HG03378 (cell line): ENCODE measurements at regions not wholly inside any gene's neighbourhood (a gene's known extent, or its start where the extent isn't known, plus 50 kb on each side); places are given as distances from the start of the nearest gene placed in this dataset.

Source experiments
- ATAC-seq: cut with Tn5 transposase; IDR thresholded peaks from one replicate; pipeline ENCODE4 v1.9.1; 2021; ENCODE audit warnings: mild to moderate bottlenecking, moderate library complexity; ENCODE audit not compliant: unreplicated experiment

DNA sequence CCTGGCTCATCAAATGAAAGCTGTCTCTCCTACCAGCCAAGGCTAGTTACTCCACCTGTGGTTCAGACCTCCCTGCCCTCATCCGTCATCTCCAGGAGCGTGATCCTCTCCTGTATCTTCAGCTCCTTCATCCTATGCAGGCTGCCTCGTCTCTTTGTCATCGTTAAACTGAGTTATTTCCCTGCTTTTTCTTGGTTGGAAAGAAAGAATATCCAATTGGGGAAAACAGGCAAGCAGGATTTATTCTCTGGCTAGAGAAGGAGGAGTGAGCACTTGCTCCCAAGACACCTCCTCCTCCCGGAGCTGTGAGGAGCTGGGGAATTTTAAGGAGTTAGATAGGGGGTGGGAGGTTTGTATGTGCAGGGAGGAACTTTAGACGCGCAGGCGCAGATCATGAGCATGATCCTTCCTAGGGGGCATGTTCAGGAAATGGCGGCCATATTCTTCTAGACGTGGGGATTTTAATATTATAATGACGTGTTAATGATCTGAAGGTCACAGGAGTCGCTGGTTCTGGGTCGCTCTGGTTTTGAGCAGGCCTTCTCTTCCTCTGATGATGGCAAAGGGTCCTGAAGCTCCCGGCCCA lies 156.4 kb upstream of the KL start:
- ATAC-seq = no peak

DNA sequence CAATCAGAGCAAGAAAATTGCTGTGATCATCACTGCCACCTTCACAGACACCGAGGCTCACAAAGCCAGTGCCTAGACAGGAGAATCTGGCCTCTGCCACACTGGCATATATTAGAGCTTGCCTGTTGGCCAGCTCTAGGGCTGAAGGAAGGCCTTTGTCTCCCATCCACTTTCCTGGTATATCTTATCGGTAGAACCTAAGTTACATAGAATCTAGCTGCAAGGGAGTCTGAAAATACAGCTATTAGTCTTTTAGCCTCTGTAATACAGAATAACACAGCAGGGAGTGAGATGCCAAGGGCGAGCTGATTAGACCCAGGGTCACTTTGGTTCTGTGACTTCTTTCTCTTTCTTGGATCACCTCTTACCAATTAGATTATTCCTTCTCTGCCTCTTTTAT lies 154.9 kb upstream of the KL start:
- ATAC-seq = no peak

DNA sequence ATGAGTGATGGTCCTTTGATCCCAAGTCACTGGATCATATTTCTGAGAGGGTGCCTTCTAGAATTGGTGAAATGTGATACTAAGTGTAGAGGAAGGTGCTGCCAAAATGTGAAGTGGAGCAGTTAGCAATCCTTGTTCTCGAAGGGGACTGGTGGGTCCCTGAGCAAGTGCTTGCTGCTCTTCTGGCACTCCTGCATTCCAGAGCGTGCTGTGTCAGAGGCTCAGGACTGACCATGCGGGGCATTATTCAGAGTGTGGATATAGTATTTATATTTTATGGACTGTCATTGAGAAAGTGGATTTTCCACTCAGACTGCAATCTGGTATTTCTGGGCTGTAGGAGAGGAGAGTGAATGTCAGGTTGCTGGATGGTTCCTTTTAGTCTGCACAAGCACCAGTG lies 152.6 kb upstream of the KL start:
- no peak for ATAC-seq

DNA sequence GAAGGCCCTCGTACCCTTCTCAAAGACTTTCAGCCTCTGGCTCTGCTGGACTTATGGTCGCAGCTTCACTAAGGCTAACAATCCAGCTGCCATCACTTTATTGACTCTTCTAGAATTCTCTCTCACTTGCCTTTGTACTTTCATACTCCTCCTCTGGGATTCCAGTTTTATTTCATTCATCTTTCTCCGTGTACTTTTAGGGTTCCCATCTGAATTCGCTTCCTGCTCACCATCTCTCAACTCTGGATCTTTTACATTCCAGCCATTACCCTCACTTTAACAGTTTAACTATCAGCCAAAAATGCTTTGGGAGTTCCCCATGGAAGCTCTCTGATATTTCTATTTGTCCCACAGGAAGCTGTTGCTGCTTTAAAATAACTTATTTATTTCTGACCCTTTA lies 149.3 kb upstream of the KL start:
- ATAC-seq = no peak

DNA sequence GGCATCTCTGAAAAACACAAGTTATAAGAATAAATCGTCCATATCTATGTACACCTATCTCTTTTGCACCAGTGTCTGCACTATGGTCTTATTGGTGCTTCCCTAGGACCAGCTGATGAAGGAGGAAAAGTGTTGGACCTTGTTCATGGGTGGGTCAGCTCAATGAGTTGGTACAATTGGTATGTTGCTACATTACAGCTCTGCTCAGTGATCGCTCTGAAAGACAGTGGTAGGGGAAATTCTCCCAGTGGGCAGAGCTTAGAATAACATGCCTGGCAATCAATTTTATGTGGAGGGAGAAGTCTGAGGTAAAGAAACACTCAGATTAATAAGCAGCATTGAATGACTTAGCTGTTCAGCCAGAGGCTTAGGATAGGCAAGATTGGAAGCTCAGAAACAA lies 138.7 kb upstream of the KL start:
- ATAC-seq = no peak

DNA sequence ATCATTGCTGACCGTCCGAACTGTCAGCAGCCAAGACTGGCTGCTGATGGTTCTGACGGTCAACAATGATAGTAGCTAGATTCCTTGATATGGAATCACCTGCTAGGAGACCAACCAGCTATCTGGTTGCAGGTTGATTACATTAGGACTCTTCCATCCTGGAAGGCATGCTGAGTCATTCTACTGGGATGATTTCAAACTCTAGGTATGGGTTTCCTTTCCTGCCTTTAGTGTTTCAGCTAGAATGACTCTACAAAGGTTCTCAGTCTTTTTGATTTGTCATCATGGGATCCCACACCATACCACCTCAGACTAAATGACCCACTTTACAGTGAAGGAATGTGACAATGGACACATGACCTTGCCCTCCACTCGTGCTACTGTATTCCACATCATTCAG lies 138.1 kb upstream of the KL start:
- no peak for ATAC-seq

DNA sequence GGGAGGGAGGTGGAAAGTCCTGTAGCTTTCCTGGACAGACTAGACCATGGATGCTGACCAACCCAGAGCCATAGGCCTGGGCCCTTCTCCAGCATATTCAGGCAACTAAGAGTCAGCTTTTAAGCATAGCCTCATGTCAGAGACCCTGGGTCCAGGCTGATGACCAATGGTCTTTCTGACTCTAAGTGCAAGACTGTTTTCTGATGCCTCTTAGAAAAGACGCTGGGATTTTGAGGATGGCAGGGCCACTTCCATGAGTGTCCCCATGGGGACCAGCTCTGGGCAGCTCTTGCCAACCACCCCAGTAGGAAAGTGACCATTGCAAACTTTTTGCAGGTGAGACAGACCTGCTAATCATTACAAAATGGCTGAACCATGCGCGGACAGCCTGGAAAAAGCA lies 135.6 kb upstream of the KL start:
- ATAC-seq = no peak

DNA sequence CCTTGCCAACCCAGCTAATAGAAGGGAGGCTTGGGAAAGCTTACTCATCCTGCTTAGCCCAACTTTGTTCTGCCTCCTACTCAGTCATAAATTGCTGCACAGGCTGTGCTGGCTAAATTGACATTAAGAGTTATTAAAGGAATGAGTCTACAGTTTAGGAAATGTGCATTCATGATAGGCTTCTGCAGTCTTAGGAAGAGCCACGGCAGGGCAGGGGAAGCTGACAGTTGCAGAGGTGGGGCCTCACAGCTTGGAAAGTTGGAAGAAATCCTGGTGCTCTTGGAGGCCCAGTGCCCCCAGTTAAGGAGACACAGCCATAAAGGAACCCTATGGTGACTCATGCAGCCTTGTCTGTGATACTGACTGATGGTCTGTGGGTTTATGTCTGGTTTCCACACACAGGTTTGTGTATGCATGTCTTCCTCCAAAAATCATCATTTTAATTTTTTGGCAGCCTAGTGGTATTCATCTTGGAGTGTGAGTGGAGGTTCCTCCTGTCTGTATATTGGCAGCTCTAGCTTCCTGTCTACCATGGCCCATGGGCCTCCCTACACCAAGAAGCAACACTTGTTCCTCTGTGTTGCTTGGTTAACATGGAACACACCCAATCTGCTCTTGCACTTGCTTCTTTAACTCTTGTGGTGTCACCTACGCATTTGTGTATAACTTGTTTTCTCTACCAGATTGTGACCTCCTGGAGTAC lies 135.0 kb upstream of the KL start:
- no peak for ATAC-seq

DNA sequence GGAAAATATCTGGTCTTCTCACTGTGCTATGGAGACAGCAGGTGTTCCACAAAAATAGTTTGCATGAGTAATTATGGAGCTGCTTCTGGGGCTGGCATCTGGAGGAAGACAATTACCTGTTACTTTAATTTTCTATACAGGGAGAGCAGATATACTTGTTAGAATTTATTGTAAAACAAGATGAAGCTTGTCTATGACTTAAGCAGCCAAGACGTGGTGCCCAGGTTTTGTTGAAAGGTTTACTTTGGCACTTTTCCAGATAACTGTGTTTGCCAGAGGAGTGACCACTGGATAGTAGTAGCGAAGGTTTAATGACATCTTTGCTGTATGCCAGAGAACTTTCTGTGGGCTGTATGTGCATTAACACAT lies 134.5 kb upstream of the KL start:
- no peak for ATAC-seq

DNA sequence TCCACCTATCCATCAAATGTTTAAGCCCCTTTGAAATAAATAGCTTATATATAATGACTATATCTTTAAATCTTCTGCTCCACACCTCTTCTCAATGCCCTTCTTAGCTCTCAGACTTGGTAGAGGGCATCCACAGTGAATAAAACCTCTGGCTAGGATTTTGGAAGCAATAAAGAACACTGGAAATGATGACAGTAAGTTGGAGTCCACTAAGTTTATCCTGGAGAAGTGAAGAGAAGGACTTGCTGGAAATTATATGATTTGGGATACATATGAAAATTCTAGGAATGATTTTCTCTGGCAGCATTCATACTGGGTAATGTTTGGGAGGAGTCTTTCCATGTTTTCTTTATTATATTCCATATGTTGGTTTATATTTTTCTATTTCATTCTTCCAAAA lies 133.5 kb upstream of the KL start:
- no peak for ATAC-seq

DNA sequence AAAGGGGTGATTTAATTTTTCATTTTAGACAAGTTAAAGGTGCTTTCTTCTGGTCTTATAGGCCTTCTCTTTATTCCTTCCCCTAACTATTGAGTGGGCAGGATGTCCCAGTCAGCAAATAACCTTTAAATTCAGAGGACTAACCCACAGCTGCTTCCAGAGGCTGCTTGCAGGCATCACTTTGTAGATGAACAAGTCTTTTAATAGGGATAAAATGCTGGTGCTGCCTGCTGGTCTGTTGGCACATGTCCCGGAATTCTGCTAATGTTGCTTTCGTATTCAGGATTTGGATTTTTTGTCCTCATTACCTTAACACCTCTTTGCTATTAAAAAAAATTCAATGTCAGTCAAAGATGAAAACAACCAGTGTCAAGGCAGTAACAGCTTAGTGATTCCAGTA lies 132.7 kb upstream of the KL start:
- no peak for ATAC-seq

DNA sequence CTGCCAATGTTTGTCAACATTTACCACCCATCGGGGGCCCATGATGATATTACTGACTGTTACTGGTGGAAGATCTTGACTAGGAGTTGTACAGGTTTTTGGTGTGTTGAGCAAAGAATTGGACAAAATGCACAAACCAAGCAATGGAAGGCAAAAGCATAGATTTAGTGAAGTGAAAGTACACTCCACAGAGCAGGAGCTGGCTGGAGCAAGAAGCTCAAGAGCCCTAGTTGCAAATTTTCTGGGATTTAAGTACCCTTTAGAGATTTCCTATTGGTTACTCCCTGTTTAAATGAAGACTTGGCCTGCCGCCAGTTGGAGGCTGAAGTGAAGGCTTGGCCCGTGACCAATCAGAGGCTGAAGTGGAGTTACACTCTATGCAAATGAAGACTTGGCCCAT lies 128.6 kb upstream of the KL start:
- ATAC-seq = no peak

DNA sequence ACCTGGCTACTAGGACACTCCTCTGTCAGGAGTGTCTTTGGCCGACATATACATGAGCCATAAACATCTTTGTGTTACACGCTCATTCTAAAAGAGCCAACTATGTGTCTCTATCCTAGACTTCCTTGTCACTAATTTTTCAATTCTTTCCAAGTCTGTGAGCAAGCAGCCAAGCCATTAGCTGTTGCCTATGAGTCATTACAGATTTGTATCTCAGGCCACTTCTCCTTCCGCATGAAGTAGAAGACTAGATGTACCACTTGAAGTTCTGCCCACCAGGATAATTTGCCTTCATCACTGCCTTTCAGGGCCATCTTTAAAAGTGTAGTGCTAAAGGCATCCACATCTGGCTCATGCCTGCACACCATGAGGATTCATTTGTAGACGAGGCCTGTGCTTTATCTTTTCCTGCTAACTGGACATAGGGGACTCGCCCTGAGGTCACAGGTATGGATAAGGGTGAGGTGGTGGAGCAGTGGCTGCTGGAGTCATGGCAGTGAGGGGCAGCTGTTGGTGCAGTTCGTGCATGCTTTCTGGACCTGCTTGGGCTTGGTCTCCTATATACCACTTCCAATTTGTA lies 126.1 kb upstream of the KL start:
- no peak for ATAC-seq

DNA sequence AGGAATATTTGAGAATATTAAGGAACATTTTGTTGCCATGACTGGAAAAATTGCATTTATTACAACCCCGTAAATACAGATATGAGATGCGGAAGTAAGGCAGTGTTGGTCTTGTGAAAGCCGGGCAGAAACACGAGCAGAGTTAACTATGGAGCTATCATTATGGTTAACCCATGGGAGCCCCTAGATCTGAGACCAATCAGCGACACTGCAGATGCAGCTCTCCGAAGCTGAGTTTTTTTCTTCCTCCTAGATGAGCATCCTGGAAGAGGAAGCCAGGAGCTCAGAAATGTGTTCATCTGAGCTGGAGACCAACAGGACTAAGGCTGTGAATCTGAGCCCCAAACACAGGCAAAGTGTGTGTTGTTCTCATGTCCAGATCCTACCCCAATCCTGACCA lies 123.0 kb upstream of the KL start:
- ATAC-seq = no peak

DNA sequence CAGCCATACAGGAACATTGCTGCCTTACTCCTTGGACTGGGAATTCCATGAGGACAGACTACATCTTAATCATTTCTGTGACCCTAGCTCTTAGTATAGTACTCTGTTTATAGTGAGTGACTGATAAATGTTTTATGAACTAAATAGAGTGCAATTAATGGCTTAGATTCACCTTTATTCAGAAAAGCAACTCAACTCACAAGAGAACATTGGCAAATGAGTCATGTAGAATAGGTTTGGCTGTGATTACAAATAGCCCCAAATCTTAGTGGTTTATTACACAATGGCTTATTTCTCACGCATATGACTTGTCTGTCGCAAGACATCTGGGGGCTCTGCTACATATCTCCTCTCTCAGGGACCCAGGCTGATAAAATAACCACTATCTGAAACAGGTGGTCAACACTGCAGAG lies 121.6 kb upstream of the KL start:
- no peak for ATAC-seq

DNA sequence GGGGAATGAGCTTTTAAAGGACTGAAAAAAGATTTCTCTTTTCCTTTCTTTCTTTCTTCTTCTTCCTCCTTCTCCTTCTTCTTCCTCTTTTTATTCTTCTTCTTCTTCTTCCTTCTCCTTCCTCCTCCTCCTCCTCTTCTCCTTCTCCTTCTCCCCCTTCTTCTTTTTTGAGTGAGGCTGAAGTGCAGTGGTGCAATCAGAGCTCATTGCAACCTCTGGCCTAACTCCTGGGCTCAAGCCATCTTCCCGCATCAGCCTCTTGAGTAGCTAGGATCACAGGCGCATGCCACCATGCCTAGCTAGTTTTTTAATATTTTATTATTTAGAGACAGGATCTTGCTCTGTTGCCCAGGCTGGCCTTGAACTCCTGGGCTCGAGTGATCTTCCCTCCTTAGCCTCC lies 120.9 kb upstream of the KL start:
- ATAC-seq = no peak

DNA sequence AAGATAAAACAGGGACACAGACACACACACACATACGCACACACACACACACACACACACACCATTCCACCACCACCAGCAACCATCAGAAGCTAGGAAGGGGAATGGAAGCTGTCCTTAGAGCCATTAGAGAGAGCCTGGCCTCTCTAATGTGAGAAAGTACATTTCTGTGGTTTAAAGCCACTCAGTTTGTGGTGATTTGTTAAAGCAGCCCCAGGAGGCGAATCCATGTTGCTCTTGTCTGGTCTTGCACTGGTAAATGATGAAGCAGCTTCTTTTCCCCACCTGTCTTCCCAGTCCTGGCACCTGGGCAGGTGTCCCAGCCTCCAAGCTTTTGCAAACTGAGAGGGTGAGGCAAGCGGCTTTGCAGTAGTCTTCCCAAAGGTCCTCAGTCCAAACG lies 118.9 kb upstream of the KL start:
- ATAC-seq = no peak

DNA sequence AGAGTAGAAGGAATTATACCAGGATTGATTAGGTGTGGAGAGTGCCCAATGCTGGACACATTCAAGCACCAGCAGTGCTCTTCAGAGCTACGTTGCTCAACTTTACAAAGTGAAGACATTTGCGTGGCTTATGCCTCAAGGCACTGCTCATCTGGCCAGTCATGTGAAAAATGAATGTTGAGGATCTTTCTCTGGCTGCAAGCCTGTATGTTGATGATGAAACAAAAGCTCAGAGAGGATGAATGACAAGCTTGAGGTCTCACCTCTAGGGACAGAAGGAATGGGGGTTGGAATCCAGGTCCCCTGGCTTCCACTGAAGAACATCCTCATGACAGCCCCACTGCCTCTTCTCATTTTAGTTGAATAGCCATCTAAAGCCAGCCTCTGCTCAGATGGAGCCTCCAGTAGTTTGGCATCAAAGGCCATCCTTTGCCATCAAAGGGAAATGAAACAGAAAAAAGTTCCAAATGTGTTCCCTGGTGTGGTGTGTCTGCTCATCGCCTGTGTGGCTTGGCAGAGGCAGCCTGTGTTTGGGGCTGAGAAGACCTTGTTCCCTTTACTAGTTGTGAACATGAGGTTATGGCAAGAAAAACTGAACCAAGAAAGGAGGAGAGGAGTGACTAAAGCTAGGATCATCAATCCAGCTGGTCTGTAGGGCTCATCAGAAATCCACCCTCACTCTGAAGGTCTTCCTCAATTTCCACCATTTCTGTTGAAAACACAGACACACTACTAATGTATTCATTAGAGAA lies 114.0 kb upstream of the KL start:
- ATAC-seq = no peak

DNA sequence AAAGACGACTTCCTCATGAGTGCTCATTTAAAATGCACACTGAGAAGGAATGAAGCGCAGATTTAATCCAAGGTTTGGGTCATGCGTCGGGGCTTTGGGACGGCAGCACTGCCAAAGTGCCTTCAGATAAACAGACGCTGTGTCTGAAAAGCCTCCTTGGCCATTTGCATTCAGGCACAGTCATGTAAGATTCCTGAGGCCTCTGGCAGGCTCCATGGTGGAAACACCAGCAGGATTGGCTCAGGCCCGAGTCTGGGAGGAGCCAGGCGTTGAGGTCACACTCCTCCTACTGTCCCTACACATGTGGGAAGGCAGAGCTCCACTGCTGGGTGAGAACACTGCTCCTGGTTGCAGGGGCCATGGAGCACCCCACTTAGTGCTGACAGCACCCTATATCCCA lies 113.3 kb upstream of the KL start:
- ATAC-seq = no peak

DNA sequence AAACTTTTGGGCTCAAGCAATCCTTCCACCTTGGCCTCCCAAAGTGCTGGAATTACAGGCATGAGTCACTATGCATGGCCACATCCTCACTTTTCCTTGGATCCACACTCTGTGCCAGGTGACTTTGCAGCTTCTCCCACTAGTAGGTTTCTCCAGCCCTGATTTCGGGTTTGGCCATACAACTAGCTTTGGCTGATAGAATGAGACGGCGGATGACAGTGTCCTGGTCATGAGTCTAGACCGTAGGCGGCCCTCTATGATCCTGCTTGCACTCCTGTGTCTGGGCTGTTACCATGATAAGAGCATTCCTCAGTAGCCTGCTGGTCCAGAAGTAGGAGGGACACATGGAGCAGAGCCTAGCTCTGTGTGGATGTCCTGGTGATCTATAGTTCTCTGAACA lies 112.5 kb upstream of the KL start:
- no peak for ATAC-seq

DNA sequence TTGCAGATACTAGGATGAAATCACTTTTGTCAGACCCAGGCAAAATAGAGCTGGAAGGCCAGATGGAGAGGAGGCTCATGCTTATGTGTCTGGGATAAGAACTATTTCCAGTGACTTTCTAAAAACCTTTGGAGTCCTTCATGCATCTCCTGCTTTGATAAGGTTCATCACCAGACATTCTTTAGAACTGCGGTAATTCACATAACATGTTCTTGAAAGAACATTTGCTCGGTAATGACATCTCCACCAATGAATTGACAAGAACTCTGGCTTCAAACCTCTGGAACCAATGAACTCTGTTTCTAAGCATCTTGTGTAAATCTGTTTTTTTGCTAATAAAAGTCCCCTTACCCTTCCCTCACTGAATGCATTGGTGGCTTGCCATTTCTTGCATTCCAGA lies 112.0 kb upstream of the KL start:
- ATAC-seq = no peak
